ENCODE measurements at regions not wholly inside any gene's neighbourhood (a gene's known extent, or its start where the extent isn't known, plus 50 kb on each side); places are given as distances from the start of the nearest gene placed in this dataset.

GRCh38 chr14:26130690-26131089, 467.1 kb downstream of the NOVA1 start:
- Histone ChIP-seq H3K27ac (ENCODE audit: low read depth, low read length) (no peak overlapping the region), H3K79me2 (ENCODE audit: control insufficient read depth, low read length) (no peaks in the 10 kb centered on the region), H3K9me3 (ENCODE audit: control insufficient read depth, insufficient read depth, low read length) (no peaks in the 10 kb centered on the region), H3K9me2 (replicated peaks; ENCODE audit: control insufficient read depth, low read length) (no peaks in the 10 kb centered on the region), H3F3A (ENCODE audit: control insufficient read depth, insufficient read depth) (no peaks in the 10 kb centered on the region), H3K36me3 (ENCODE audit: control insufficient read depth, low read length) (no peaks in the 10 kb centered on the region), H3K4me3 (ENCODE audit: low read length) (no peak overlapping the region), H3K4me2 (ENCODE audit: low read length) (no peak overlapping the region), H3K27me3 (ENCODE audit: control insufficient read depth, low read length) (no peaks in the 10 kb centered on the region), H4K20me1 (ENCODE audit: control insufficient read depth, insufficient read depth, low read depth, low read length) (no peaks in the 10 kb centered on the region), H3K4me1 (ENCODE audit: control insufficient read depth, low read length) (no peaks in the 10 kb centered on the region)
- no peak for TF ChIP-seq CTCF (IDR thresholded peaks at IDR 0.05; ENCODE audit: low read depth, low read length, poor library complexity, severe bottlenecking)
- no peak for TF ChIP-seq EZH2phosphoT487 (IDR thresholded peaks at IDR 0.05; ENCODE audit: borderline replicate concordance, low read length)

- Histone ChIP-seq H3K4me2 (ENCODE audit: low read length) (no peak overlapping the region), H3K4me1 (ENCODE audit: control insufficient read depth, low read length) (no peaks in the 10 kb centered on the region), H3K4me3 (ENCODE audit: low read length) (no peak overlapping the region), H3K79me2 (ENCODE audit: control insufficient read depth, low read length) (no peaks in the 10 kb centered on the region), H3K27ac (ENCODE audit: low read depth, low read length) (no peak overlapping the region), H3K9me2 (replicated peaks; ENCODE audit: control insufficient read depth, low read length) (no peaks in the 10 kb centered on the region), H4K20me1 (ENCODE audit: control insufficient read depth, insufficient read depth, low read depth, low read length) (no peaks in the 10 kb centered on the region), H3K9me3 (ENCODE audit: control insufficient read depth, insufficient read depth, low read length) (no peaks in the 10 kb centered on the region), H3K27me3 (ENCODE audit: control insufficient read depth, low read length) (no peaks in the 10 kb centered on the region), H3K36me3 (ENCODE audit: control insufficient read depth, low read length) (no peaks in the 10 kb centered on the region), H3F3A (ENCODE audit: control insufficient read depth, insufficient read depth) (no peaks in the 10 kb centered on the region)
- TF ChIP-seq EZH2phosphoT487 (IDR thresholded peaks at IDR 0.05; ENCODE audit: borderline replicate concordance, low read length): no peak
- TF ChIP-seq CTCF (IDR thresholded peaks at IDR 0.05; ENCODE audit: low read depth, low read length, poor library complexity, severe bottlenecking): no peak
Measured at GRCh38 chr14:26128931-26129671, 468.7 kb downstream of the NOVA1 start.

- Histone ChIP-seq H4K20me1 (ENCODE audit: control insufficient read depth, insufficient read depth, low read depth, low read length) (no peaks in the 10 kb centered on the region), H3K9me2 (replicated peaks; ENCODE audit: control insufficient read depth, low read length) (no peaks in the 10 kb centered on the region), H3K36me3 (ENCODE audit: control insufficient read depth, low read length) (no peaks in the 10 kb centered on the region), H3K27ac (ENCODE audit: low read depth, low read length) (no peak overlapping the region), H3K4me3 (ENCODE audit: low read length) (no peak overlapping the region), H3K79me2 (ENCODE audit: control insufficient read depth, low read length) (no peaks in the 10 kb centered on the region), H3K9me3 (ENCODE audit: control insufficient read depth, insufficient read depth, low read length) (no peaks in the 10 kb centered on the region), H3K4me1 (ENCODE audit: control insufficient read depth, low read length) (no peaks in the 10 kb centered on the region), H3F3A (ENCODE audit: control insufficient read depth, insufficient read depth) (no peaks in the 10 kb centered on the region), H3K4me2 (ENCODE audit: low read length) (no peak overlapping the region), H3K27me3 (ENCODE audit: control insufficient read depth, low read length) (no peaks in the 10 kb centered on the region)
- TF ChIP-seq EZH2phosphoT487 (IDR thresholded peaks at IDR 0.05; ENCODE audit: borderline replicate concordance, low read length) (no peak), CTCF (IDR thresholded peaks at IDR 0.05; ENCODE audit: low read depth, low read length, poor library complexity, severe bottlenecking) (no peak)
Measured at GRCh38 chr14:26124896-26125438, 472.9 kb downstream of the NOVA1 start.

Measured in DOHH2 (cell line).